CD4-positive, alpha-beta T cell treated with Interferon alpha-2 for 1 hour (primary cell): ENCODE measurements at regions not wholly inside any gene's neighbourhood (a gene's known extent, or its start where the extent isn't known, plus 50 kb on each side); places are given as distances from the start of the nearest gene placed in this dataset.

Experiments used
- DNase-seq, 2 donors: peaks; one replicate each; pipeline ENCODE4 v3.0.0-alpha.2; 2020 to 2022

DNA sequence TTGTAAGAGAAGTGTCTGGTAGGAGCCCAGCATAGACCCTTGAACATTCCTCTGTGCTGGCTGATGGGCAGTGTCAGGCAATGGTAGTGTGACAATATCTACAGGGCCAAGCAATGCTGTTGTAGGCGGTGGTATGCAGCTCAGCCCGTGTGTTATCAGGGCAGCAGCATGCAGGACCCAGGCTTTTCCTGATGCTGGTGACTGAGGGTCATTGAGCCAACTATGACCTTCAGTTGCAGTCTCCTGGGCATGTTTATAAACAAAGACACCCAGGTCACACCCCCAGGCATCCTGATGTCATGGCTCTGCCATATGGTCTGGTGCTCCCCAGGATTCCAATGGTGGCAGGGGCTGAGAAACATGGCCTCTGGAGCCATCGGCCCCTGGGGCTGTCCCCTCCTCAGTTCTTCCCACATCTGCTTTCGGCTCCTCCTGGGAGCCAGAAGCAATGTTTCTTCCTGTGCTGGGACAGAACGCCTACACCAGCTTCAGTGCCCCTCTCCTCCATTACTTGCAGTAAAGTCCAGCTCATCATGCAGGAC is 518.0 kb upstream of the HS6ST1 start:
- DNase-seq: no peak

GRCh38 chr2:128838244-128838643 is 519.6 kb upstream of the HS6ST1 start:
- no peak for DNase-seq

DNA sequence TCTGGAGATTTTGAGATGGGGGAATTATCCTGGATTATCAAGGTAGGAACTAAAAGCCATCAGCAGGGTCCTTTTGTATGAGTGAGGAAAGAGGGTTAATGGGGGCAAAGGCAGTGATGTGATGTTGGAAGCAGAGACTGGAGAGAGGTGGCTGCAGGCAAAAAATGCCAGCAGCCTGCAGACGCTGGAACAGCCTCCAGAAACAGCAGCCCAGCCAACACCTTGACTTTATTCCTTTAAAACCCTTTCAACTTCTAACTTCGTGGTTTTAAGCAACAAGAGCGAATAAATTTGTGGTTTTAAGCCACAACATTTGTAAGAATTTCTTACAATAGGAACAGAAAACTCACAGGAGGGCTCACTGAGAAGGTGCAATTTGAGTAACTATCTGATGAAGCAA is 523.1 kb upstream of the HS6ST1 start:
- no peak for DNase-seq

DNA sequence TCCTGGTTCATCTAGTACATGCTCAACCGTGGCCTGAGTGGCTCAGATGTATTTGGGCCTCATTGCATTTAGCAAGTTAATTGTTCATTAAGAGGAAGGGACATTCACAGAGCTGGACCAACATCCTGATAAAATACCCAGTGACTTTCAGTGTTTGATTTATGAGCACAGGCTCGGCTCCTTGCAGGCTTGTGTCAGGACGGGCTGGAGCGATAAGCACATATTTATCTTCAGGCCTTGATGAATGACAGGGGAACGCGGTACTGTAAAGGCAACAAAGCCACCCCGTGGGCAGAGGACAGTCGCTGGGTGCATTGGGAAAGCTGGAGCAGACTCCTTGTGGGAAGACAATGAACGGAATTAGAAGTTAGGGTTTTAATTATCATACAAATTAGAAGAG is 548.6 kb upstream of the HS6ST1 start:
- no peak for DNase-seq

DNA sequence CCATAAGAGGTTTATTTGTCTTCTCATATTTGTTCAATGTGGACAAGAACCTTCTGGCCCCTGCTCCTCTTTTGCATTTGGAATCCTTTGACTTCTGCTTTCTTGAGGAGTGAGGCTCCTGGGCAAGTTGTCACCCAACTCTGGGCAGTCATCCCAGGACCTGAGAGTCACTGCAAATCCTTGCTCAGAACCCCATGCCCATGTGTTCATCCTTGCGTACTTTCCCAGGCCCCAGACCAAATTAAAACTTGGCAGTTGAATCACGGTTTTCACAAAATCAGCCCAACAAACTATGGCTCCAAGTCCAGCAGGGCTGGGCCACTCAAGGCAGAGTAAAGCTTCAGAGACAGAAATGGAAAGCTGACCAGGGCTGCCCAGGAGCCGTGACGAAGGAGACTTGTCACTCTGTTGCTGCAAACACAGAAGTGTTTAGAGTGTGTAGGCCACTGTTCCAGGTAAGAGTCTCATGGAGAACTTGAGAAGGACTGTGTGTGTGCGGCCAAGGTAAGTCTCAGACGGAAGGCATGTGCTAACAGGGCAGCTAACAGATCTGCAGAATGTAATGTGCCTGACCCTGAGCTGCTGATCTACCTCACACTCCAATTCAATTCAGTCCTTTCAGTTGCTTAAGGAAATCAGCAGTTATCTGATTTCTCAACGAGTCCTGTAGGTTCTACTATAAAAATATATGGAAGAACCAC is 549.4 kb upstream of the HS6ST1 start:
- no peak for DNase-seq

DNA sequence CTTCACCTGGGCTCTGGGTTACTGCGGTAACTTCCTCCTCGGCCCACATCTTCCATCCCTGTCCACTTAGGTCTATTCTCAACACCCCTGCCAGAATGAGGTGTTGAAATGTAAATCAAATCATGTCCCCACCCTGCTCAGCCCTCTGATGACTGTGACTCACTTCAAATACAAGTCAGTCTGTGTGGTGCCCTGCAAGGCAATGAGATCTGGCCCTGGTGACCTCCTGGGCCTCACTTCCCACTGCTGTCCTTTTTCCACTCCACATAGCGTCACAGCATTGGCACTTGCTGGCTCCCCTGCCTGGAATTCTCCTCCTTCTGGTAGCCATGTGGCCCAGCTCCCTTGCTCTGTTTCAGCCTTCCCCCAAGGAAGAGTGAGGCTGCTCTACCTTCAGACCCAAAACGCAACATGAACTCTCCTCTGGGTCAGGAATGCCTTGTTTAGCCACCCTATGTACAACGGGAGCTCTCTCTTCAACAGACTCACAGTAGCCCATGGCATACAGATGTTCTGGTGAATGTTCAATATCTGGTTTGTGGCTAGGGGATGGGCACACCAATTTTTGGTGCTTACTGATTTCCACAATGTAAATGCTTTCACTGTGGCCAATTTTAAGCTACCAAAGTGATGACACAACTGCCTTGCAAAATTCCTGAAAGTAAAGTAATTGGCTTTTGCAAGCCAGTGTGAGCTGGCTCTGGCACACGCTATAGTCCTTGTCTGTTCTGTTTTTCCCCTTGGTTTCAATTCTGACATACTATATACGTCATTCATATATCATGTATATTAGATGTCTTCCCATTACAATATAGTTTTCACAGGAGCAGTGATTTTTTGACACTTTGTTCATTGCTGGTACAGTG is 550.3 kb upstream of the HS6ST1 start:
- no peak for DNase-seq

- no peak for DNase-seq
These were observed 555.9 kb upstream of the HS6ST1 start for GRCh38 chr2:128874608-128875007.

- no peak for DNase-seq
These were observed 558.6 kb upstream of the HS6ST1 start for GRCh38 chr2:128876986-128877983.

- DNase-seq: no peak
These were observed 560.5 kb upstream of the HS6ST1 start for GRCh38 chr2:128879161-128879560.

GRCh38 chr2:128894896-128895295 is 576.2 kb upstream of the HS6ST1 start:
- DNase-seq: no peak

- DNase-seq: no peak
These were observed 583.1 kb upstream of the HS6ST1 start for GRCh38 chr2:128901572-128902391.

DNA sequence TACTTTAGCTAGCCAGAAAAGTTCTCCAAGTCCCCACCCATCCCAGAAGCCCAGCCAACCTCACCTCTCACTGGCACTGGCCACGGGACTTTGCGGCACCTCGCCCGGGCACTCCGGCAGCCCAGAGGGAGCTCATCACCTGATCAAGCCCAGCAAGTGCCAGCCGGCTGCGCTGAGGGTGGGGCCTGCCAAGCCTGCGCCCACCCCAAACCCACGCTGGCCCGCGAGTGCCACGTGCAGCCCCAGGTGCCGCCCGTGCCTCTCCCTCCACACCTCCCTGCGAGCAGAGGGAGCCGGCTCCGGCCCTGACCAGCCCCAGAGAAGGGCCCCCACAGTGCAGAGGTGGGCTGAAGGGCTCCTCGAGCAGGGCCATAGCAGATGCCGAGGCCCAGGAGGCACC is 585.0 kb upstream of the HS6ST1 start:
- DNase-seq: no peak

- DNase-seq: no peak
These were observed 592.6 kb upstream of the HS6ST1 start for GRCh38 chr2:128911276-128911675.

- no peak for DNase-seq
These were observed 595.7 kb upstream of the HS6ST1 start for GRCh38 chr2:128914320-128914719.

DNA sequence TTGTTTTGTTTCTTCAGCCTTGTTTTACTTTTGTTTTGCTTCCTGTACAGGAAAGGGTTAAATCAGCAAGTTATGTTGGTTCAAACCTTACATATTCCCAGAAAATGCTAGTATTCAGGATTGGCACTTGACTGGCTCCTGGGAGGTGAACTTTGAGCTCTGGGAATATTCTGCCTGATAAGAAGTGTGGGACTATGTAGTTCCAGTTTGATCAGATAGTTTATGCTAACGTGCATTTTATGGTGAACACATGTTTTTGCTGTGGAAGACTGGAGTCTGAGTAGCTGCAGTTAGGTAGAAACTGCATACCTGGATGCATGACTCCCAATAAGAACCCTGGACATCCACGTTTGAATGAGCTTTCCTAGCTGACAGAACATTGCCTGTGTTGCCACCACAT is 603.1 kb upstream of the HS6ST1 start:
- no peak for DNase-seq

DNA sequence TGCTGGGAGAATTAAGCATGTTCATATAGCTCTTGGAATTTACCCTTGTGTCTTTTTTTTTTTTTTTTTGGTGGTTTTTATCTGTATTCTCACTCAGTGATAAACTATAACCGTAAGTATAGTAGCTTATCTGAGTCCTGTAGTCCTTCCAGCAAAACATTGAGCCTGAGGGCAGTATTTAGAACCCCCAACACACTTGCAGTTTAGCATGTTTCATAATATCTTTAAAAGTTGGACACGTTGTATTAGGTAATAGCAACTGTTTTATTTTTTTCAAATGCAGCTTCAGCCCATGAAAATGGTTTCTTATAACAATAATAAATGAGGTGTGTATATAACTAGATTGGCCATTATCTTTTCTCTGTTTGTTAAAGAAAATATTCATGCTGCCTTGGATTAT is 603.5 kb upstream of the HS6ST1 start:
- DNase-seq: no peak

GRCh38 chr2:128925631-128926030 is 607.0 kb upstream of the HS6ST1 start:
- DNase-seq: no peak

DNA sequence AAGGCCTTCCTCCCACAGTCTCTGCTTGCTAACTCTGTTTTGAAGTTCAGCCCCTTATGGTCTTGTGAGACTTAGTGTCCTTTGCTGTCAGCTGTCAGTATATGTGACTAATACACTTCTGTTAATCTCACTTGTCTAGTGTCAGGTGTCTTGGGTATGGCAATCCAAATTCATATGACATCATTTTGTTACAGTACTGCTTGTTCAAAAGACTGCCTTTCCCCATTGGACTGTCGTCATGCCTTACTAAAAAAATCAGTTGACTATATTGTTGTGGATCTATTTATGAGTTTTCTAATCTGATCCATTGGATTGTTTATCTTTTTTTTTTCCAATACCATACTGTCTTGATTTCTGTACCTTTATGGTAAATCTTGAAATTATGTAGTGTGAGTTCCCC is 611.4 kb upstream of the HS6ST1 start:
- DNase-seq: no peak

DNA sequence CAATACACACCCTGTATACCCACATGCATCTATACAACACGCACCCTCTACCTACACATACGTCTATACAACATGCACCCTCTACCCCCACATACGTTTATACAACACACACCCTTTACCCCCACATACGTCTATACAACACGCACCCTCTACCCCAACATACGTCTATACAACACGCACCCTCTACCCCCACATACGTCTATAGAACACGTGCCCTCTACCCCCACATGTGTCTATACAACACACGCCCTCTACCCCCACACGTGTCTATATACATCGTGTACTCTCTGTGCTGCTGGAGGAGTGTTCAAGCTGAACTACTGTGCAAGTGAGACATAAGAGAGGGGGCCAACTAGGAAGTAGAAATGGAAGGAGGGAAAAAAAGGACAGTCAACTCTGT is 621.7 kb upstream of the HS6ST1 start:
- DNase-seq: no peak

GRCh38 chr2:128941751-128942150 is 623.1 kb upstream of the HS6ST1 start:
- no peak for DNase-seq

GRCh38 chr2:128949360-128949759 is 630.7 kb upstream of the HS6ST1 start:
- no peak for DNase-seq

- DNase-seq: no peak
These were observed 632.1 kb upstream of the HS6ST1 start for GRCh38 chr2:128950758-128951157.
